H1 (cell line): ENCODE measurements at regions not wholly inside any gene's neighbourhood (a gene's known extent, or its start where the extent isn't known, plus 50 kb on each side); places are given as distances from the start of the nearest gene placed in this dataset.

ENCODE experiments used
- CEBPB ChIP-seq: IDR thresholded peaks from 2 replicates; pipeline ENCODE4 v1.6.1; 2012; ENCODE audit warnings: low read depth, low read length
- CHD2 ChIP-seq: IDR thresholded peaks from 2 replicates; pipeline ENCODE4 v1.6.1; 2012; ENCODE audit warnings: low read length, improper control_type of control experiment
- EZH2 ChIP-seq: fragments of 200-600 bp; sonication (generic); IDR thresholded peaks from 2 replicates; pipeline ENCODE4 v1.7.1; 2012; ENCODE audit warnings: low read depth, mild to moderate bottlenecking, moderate library complexity, low read length, inconsistent platforms; ENCODE audit not compliant: severe bottlenecking
- MAX ChIP-seq: IDR thresholded peaks from 2 replicates; pipeline ENCODE4 v1.6.1; 2012; ENCODE audit warnings: inconsistent platforms
- PHF8 ChIP-seq: fragments of 200-600 bp; sonication (generic); conservative IDR thresholded peaks from 2 replicates; pipeline ENCODE4 v1.7.1; 2012; ENCODE audit warnings: low read depth, mild to moderate bottlenecking, inconsistent platforms, low read length, moderate library complexity
- POLR2A ChIP-seq, 2 experiments: IDR thresholded peaks; 1 replicate in 1 of 2; 2 replicates in 1 of 2; pipeline ENCODE4 v1.6.1; 2011; ENCODE audit warnings: low read depth in 2 of 2, low read length in 2 of 2, mild to moderate bottlenecking in 2 of 2; ENCODE audit errors: control extremely low read depth in 1 of 2
- RFX5 ChIP-seq: IDR thresholded peaks from 2 replicates; pipeline ENCODE4 v1.6.1; 2011; ENCODE audit warnings: low read depth, low read length, improper control_type of control experiment, borderline replicate concordance
- SIX5 ChIP-seq: IDR thresholded peaks from 2 replicates; pipeline ENCODE4 v1.6.1; 2011; ENCODE audit warnings: mild to moderate bottlenecking, low read depth, low read length
- TF ChIP-seq, protein P1 (sequence below), 3 experiments: IDR thresholded peaks; 1 replicate in 2 of 3; 2 replicates in 1 of 3; pipeline versions ENCODE4 v1.5.1 to v1.6.1; 2011; ENCODE audit warnings: low read length in 3 of 3, mild to moderate bottlenecking in 3 of 3, inconsistent platforms in 2 of 3, low read depth in 1 of 3, moderate library complexity in 1 of 3; ENCODE audit not compliant: insufficient read depth in 1 of 3; ENCODE audit errors: control extremely low read depth in 1 of 3

DNA sequence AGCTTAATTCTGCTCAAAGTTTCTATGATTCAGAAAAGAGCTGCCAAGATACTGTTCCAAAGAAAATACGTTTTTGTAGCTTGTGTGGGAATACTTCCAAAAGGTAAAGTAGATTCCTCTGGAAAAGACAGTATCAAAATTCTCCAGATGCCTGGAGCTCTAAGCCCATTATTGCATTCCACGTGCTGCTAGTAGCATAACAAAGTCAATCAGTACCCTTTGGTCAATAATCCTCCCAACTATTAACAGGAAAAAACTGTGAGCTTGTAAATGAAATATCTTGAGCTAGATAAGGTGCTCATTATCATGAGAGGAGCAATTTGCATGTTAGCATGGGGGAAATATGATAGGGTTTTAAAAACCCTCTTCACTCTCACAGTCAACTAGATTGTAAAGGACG lies 229.5 kb upstream of the TYRP1 start:
- no peak for TF ChIP-seq MAX
- no peak for TF ChIP-seq EZH2
- TF ChIP-seq CHD2, result no peak
- TF ChIP-seq, protein P1, sequence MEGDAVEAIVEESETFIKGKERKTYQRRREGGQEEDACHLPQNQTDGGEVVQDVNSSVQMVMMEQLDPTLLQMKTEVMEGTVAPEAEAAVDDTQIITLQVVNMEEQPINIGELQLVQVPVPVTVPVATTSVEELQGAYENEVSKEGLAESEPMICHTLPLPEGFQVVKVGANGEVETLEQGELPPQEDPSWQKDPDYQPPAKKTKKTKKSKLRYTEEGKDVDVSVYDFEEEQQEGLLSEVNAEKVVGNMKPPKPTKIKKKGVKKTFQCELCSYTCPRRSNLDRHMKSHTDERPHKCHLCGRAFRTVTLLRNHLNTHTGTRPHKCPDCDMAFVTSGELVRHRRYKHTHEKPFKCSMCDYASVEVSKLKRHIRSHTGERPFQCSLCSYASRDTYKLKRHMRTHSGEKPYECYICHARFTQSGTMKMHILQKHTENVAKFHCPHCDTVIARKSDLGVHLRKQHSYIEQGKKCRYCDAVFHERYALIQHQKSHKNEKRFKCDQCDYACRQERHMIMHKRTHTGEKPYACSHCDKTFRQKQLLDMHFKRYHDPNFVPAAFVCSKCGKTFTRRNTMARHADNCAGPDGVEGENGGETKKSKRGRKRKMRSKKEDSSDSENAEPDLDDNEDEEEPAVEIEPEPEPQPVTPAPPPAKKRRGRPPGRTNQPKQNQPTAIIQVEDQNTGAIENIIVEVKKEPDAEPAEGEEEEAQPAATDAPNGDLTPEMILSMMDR (IDR thresholded peaks at IDR 0.05; ENCODE audit: control extremely low read depth in 1 of 3, insufficient read depth in 1 of 3, low read depth in 1 of 3, low read length in 3 of 3), result no peak
- TF ChIP-seq SIX5, result no peak
- no peak for TF ChIP-seq PHF8
- TF ChIP-seq CEBPB, result no peak
- no peak for TF ChIP-seq POLR2A (IDR thresholded peaks at IDR 0.05; ENCODE audit: control extremely low read depth in 1 of 2, low read depth in 2 of 2, low read length in 2 of 2)
- no peak for TF ChIP-seq RFX5
